ENCODE measurements at regions not wholly inside any gene's neighbourhood (a gene's known extent, or its start where the extent isn't known, plus 50 kb on each side); places are given as distances from the start of the nearest gene placed in this dataset.

DNA sequence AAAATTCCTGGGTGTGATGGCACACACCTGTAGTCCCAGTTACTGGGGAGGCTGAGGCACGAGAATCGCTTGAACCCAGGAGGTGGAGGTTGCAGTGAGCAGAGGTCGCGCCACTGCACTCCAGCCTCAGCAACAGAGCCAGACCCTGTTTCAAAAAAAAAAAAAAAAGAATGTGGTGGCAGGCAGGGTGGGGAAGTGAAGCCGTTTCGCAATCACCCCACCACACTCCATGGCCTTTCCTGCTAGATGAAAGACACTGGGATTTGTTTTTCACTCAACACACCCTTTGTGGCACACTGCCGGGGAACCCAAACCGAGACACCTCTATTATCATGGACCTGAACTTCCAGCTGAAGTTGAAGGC is 172.4 kb upstream of the IQSEC1 start:
- H3K27ac ChIP-seq (ENCODE audit: low read depth in 2 of 2, low read length in 2 of 2) = no peak overlapping the region
- FAIRE-seq (no peak), DNase-seq (no peak)
- intact Hi-C loops (cut with DNase I) = no loop called here
- TF ChIP-seq, protein P1, sequence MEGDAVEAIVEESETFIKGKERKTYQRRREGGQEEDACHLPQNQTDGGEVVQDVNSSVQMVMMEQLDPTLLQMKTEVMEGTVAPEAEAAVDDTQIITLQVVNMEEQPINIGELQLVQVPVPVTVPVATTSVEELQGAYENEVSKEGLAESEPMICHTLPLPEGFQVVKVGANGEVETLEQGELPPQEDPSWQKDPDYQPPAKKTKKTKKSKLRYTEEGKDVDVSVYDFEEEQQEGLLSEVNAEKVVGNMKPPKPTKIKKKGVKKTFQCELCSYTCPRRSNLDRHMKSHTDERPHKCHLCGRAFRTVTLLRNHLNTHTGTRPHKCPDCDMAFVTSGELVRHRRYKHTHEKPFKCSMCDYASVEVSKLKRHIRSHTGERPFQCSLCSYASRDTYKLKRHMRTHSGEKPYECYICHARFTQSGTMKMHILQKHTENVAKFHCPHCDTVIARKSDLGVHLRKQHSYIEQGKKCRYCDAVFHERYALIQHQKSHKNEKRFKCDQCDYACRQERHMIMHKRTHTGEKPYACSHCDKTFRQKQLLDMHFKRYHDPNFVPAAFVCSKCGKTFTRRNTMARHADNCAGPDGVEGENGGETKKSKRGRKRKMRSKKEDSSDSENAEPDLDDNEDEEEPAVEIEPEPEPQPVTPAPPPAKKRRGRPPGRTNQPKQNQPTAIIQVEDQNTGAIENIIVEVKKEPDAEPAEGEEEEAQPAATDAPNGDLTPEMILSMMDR (IDR thresholded peaks at IDR 0.05; ENCODE audit: borderline replicate concordance, extremely low read depth, insufficient read depth) = no peak
- H3K36me3 ChIP-seq (ENCODE audit: control insufficient read depth in 2 of 3, insufficient read depth in 3 of 3, low read length in 3 of 3) = no peaks in the 10 kb centered on the region
- no peaks in the 10 kb centered on the region for H3K27me3 ChIP-seq (ENCODE audit: control insufficient read depth, insufficient read depth, low read length)
- no peaks in the 10 kb centered on the region for H3K9me3 ChIP-seq (ENCODE audit: control insufficient read depth in 2 of 3, insufficient read depth in 1 of 3, low read length in 3 of 3)
- H3K4me1 ChIP-seq (ENCODE audit: control insufficient read depth in 2 of 3, insufficient read depth in 2 of 3, low read depth in 1 of 3, low read length in 3 of 3) = no peaks in the 10 kb centered on the region
- no peak overlapping the region for H3K9ac ChIP-seq (ENCODE audit: low read length in 3 of 3)
- H3K4me3 ChIP-seq (ENCODE audit: low read length in 3 of 3) = no peak overlapping the region

GRCh38 chr3:13243586-13243985 is 170.4 kb upstream of the IQSEC1 start:
- no peak overlapping the region for H3K27ac ChIP-seq (ENCODE audit: low read depth in 2 of 2, low read length in 2 of 2)
- H3K36me3 ChIP-seq (ENCODE audit: control insufficient read depth in 2 of 3, insufficient read depth in 3 of 3, low read length in 3 of 3) = no peaks in the 10 kb centered on the region
- FAIRE-seq = no peak
- TF ChIP-seq, protein P1 (IDR thresholded peaks at IDR 0.05; ENCODE audit: borderline replicate concordance, extremely low read depth, insufficient read depth) = no peak
- DNase-seq = no peak
- H3K27me3 ChIP-seq (ENCODE audit: control insufficient read depth, insufficient read depth, low read length) = no peaks in the 10 kb centered on the region
- no peaks in the 10 kb centered on the region for H3K9me3 ChIP-seq (ENCODE audit: control insufficient read depth in 2 of 3, insufficient read depth in 1 of 3, low read length in 3 of 3)
- no peak overlapping the region for H3K4me3 ChIP-seq (ENCODE audit: low read length in 3 of 3)
- intact Hi-C loops (cut with DNase I) = no loop called here
- no peaks in the 10 kb centered on the region for H3K4me1 ChIP-seq (ENCODE audit: control insufficient read depth in 2 of 3, insufficient read depth in 2 of 3, low read depth in 1 of 3, low read length in 3 of 3)
- H3K9ac ChIP-seq (ENCODE audit: low read length in 3 of 3) = no peak overlapping the region

DNA sequence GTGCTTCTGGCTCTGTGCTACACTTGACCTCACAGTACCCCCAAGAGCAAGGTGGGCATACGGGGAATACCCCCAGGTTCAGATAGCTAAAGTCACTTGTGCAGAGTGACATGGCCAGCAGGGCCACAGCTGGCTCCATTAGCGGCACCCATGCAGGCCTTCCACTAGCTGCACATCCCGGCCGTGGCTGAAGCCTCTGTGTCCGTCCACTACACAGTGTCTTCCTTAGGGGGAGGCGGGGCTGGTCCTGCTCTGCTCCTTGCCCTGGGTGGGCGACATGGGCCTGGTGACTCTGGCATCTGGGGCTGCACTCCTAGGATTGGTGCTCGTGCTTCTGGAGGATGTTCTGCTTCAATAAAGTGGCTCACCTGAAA is 169.1 kb upstream of the IQSEC1 start:
- no peaks in the 10 kb centered on the region for H3K36me3 ChIP-seq (ENCODE audit: control insufficient read depth in 2 of 3, insufficient read depth in 3 of 3, low read length in 3 of 3)
- no peak overlapping the region for H3K4me3 ChIP-seq (ENCODE audit: low read length in 3 of 3)
- no peaks in the 10 kb centered on the region for H3K9me3 ChIP-seq (ENCODE audit: control insufficient read depth in 2 of 3, insufficient read depth in 1 of 3, low read length in 3 of 3)
- no peak overlapping the region for H3K9ac ChIP-seq (ENCODE audit: low read length in 3 of 3)
- no peaks in the 10 kb centered on the region for H3K4me1 ChIP-seq (ENCODE audit: control insufficient read depth in 2 of 3, insufficient read depth in 2 of 3, low read depth in 1 of 3, low read length in 3 of 3)
- DNase-seq = no peak
- no peak overlapping the region for H3K27ac ChIP-seq (ENCODE audit: low read depth in 2 of 2, low read length in 2 of 2)
- TF ChIP-seq, protein P1 (IDR thresholded peaks at IDR 0.05; ENCODE audit: borderline replicate concordance, extremely low read depth, insufficient read depth) = no peak
- H3K27me3 ChIP-seq (ENCODE audit: control insufficient read depth, insufficient read depth, low read length) = no peaks in the 10 kb centered on the region
- intact Hi-C loops (cut with DNase I) = no loop called here
- no peak for FAIRE-seq

- TF ChIP-seq, protein P1 (IDR thresholded peaks at IDR 0.05; ENCODE audit: borderline replicate concordance, extremely low read depth, insufficient read depth) = no peak
- FAIRE-seq (no peak), DNase-seq (no peak)
- H3K27ac ChIP-seq (ENCODE audit: low read depth in 2 of 2, low read length in 2 of 2) = no peak overlapping the region
- H3K36me3 ChIP-seq (ENCODE audit: control insufficient read depth in 2 of 3, insufficient read depth in 3 of 3, low read length in 3 of 3) = no peaks in the 10 kb centered on the region
- H3K27me3 ChIP-seq (ENCODE audit: control insufficient read depth, insufficient read depth, low read length) = no peaks in the 10 kb centered on the region
- H3K9me3 ChIP-seq (ENCODE audit: control insufficient read depth in 2 of 3, insufficient read depth in 1 of 3, low read length in 3 of 3) = no peaks in the 10 kb centered on the region
- no peaks in the 10 kb centered on the region for H3K4me1 ChIP-seq (ENCODE audit: control insufficient read depth in 2 of 3, insufficient read depth in 2 of 3, low read depth in 1 of 3, low read length in 3 of 3)
- no peak overlapping the region for H3K4me3 ChIP-seq (ENCODE audit: low read length in 3 of 3)
- H3K9ac ChIP-seq (ENCODE audit: low read length in 3 of 3) = no peak overlapping the region
- intact Hi-C loops (cut with DNase I) = no loop called here
Measured at GRCh38 chr3:13241621-13242363, 168.6 kb upstream of the IQSEC1 start.
